SK-N-MC (cell line): ENCODE measurements at regions not wholly inside any gene's neighbourhood (a gene's known extent, or its start where the extent isn't known, plus 50 kb on each side); places are given as distances from the start of the nearest gene placed in this dataset.
"Not testable (repeated sequence)": the region's sequence is repeated elsewhere in the genome, so short reads cannot be mapped to it uniquely, and the experiment has no call there.

ENCODE experiments used
- EZH2 ChIP-seq: fragments of 200-600 bp; sonication (generic); IDR thresholded peaks from one replicate; pipeline ENCODE4 v1.6.1; 2017; ENCODE audit warnings: antibody characterized with exemption
- POLR2AphosphoS5 ChIP-seq: IDR thresholded peaks from 2 replicates; pipeline ENCODE4 v1.6.1; 2012; ENCODE audit warnings: mild to moderate bottlenecking, low read depth, low read length, borderline replicate concordance

DNA sequence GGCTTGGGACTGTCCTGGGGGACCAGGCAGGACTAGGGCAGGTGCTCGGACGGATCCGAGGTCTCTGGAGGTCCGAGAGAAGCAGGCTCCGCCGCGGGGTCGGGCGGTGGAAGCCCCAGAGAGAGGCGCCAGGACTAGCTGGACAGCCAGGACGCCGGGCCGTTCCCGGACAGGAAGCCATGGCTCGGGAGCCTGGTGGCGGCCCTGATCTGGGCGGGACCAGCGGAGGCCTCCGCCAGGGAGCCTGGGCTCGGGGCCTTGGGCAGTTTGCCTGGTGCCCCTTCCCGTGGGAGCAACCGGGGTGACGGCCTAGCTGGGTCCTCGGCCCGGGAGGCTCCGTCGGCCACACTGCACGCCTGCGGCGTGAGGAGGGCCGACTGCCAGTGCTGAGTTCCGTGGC lies 292.3 kb downstream of the PLS3 start:
- not testable (repeated sequence) for TF ChIP-seq POLR2AphosphoS5, EZH2
